IMR-90 (cell line): ENCODE measurements at regions not wholly inside any gene's neighbourhood (a gene's known extent, or its start where the extent isn't known, plus 50 kb on each side); places are given as distances from the start of the nearest gene placed in this dataset.

ENCODE experiments used
- ATAC-seq: fragments of 200-7000 bp; cut with Tn5 transposase; 2 replicates; pipeline ENCODE4 v1.9.1; 2020; ENCODE audit warnings: low read depth, mild to moderate bottlenecking, moderate library complexity
- BruUV-seq: library from RNA; stranded (reverse); fragments of 400-500 nt; replicated peaks from 2 replicates; lab custom pipeline; 2021; lab: Mats Ljungman, UMichigan
- CTCF ChIA-PET: fragments of 300-600 bp; formaldehyde crosslinking; extraction: SDS; loops from one replicate; lab custom pipeline; 2021; ENCODE audit warnings: antibody characterized with exemption; lab: Yijun Ruan, JAX
- POLR2A ChIA-PET: fragments of 300-600 bp; sonication (Branson Sonifier 250); formaldehyde crosslinking; loops from one replicate; lab custom pipeline; 2022; ENCODE audit warnings: antibody characterized with exemption; ENCODE audit not compliant: unreplicated experiment; lab: Charles Lee
- DNase-seq: peaks from one replicate; pipeline ENCODE4 v3.0.0; 2013
- H2AFZ ChIP-seq: replicated peaks from 2 replicates; pipeline ENCODE3; 2013; ENCODE audit warnings: low read length, mild to moderate bottlenecking; ENCODE audit not compliant: poor library complexity
- H2AK5ac ChIP-seq: 2 replicates; pipeline ENCODE4 v1.6.1; 2013; ENCODE audit warnings: low read depth, low read length, inconsistent platforms
- H2AK9ac ChIP-seq: replicated peaks from 2 replicates; pipeline ENCODE3; 2013; ENCODE audit warnings: mild to moderate bottlenecking, low read depth, low read length, moderate library complexity; ENCODE audit not compliant: poor library complexity
- H2BK120ac ChIP-seq: 2 replicates; pipeline ENCODE4 v1.6.1; 2013; ENCODE audit warnings: low read depth, low read length, inconsistent platforms
- H2BK15ac ChIP-seq: 3 replicates; pipeline ENCODE4 v1.6.1; 2013; ENCODE audit warnings: low read depth, low read length, inconsistent platforms
- H2BK20ac ChIP-seq: 2 replicates; pipeline ENCODE4 v1.6.1; 2013; ENCODE audit warnings: low read depth, mild to moderate bottlenecking, inconsistent platforms, low read length, moderate library complexity
- H2BK5ac ChIP-seq: 2 replicates; pipeline ENCODE4 v1.6.1; 2013; ENCODE audit warnings: mild to moderate bottlenecking, low read depth, low read length, inconsistent platforms; ENCODE audit not compliant: poor library complexity, severe bottlenecking
- H3K14ac ChIP-seq: replicated peaks from 2 replicates; pipeline ENCODE4 v1.6.1; 2013; ENCODE audit warnings: low read depth, low read length, inconsistent platforms
- H3K18ac ChIP-seq: 2 replicates; pipeline ENCODE4 v1.6.1; 2013; ENCODE audit warnings: low read depth, low read length, control low read depth
- H3K23ac ChIP-seq: 2 replicates; pipeline ENCODE4 v1.6.1; 2013; ENCODE audit warnings: low read depth, low read length, inconsistent platforms
- H3K27ac ChIP-seq: 2 replicates; pipeline ENCODE4 v1.5.1; 2013; ENCODE audit warnings: mild to moderate bottlenecking, control low read depth, low read length; ENCODE audit not compliant: insufficient read depth
- H3K27me3 ChIP-seq: 2 replicates; pipeline ENCODE4 v1.6.1; 2013; ENCODE audit warnings: low read length; ENCODE audit not compliant: control insufficient read depth, insufficient read depth
- H3K36me3 ChIP-seq: 2 replicates; pipeline ENCODE4 v1.6.1; 2013; ENCODE audit warnings: low read length, mixed read lengths; ENCODE audit not compliant: control insufficient read depth, insufficient read depth
- H3K4ac ChIP-seq: 2 replicates; pipeline ENCODE4 v1.6.1; 2013; ENCODE audit warnings: low read depth, low read length, inconsistent platforms
- H3K4me1 ChIP-seq: 2 replicates; pipeline ENCODE4 v1.6.1; 2013; ENCODE audit warnings: low read length, mixed read lengths; ENCODE audit not compliant: control insufficient read depth, insufficient read depth
- H3K4me2 ChIP-seq: 2 replicates; pipeline ENCODE4 v1.6.1; 2013; ENCODE audit warnings: low read depth, mild to moderate bottlenecking, control low read depth, low read length, moderate library complexity
- H3K4me3 ChIP-seq: 2 replicates; pipeline ENCODE4 v1.5.1; 2013; ENCODE audit warnings: low read depth, mild to moderate bottlenecking, control low read depth, low read length, moderate library complexity; ENCODE audit not compliant: insufficient read depth
- H3K56ac ChIP-seq: 2 replicates; pipeline ENCODE4 v1.6.1; 2013; ENCODE audit warnings: low read length, inconsistent platforms; ENCODE audit not compliant: insufficient read depth; ENCODE audit errors: extremely low read depth
- H3K79me1 ChIP-seq, 2 experiments: 2 replicates each; pipeline ENCODE4 v1.6.1; 2013; ENCODE audit warnings: low read length in 2 of 2, inconsistent platforms in 1 of 2, low read depth in 1 of 2
- H3K9ac ChIP-seq: 2 replicates; pipeline ENCODE4 v1.6.1; 2013; ENCODE audit warnings: low read depth, low read length, control low read depth
- H3K9me1 ChIP-seq: 2 replicates; pipeline ENCODE4 v1.6.1; 2013; ENCODE audit warnings: low read length, inconsistent platforms; ENCODE audit not compliant: insufficient read depth
- H3K9me3 ChIP-seq: 2 replicates; pipeline ENCODE4 v1.6.1; 2013; ENCODE audit warnings: low read length; ENCODE audit not compliant: control insufficient read depth, insufficient read depth
- H4K20me1 ChIP-seq: 2 replicates; pipeline ENCODE4 v1.6.1; 2013; ENCODE audit warnings: low read length, inconsistent platforms; ENCODE audit not compliant: insufficient read depth
- H4K5ac ChIP-seq: 2 replicates; pipeline ENCODE4 v1.6.1; 2013; ENCODE audit warnings: mild to moderate bottlenecking, low read depth, low read length, control low read depth
- H4K8ac ChIP-seq, 2 experiments: 2 replicates each; pipeline ENCODE4 v1.6.1; 2013; ENCODE audit warnings: low read depth in 2 of 2, low read length in 2 of 2, control low read depth in 1 of 2, inconsistent platforms in 1 of 2
- H4K91ac ChIP-seq: 2 replicates; pipeline ENCODE4 v1.6.1; 2013; ENCODE audit warnings: low read depth, low read length, inconsistent platforms; ENCODE audit not compliant: insufficient read depth
- BHLHE40 ChIP-seq: fragments of 150-350 bp; IDR thresholded peaks from 2 replicates; pipeline ENCODE4 v1.6.1; 2016; ENCODE audit warnings: mild to moderate bottlenecking, low read depth, low read length
- CEBPB ChIP-seq: IDR thresholded peaks from 2 replicates; pipeline ENCODE4 v1.6.1; 2012; ENCODE audit warnings: low read depth, low read length, improper control_type of control experiment
- FOS ChIP-seq: fragments of 150-350 bp; IDR thresholded peaks from 2 replicates; pipeline ENCODE4 v1.6.1; 2016; ENCODE audit warnings: low read depth, low read length
- MAFK ChIP-seq: IDR thresholded peaks from 2 replicates; pipeline ENCODE4 v1.6.1; 2012; ENCODE audit warnings: low read depth, low read length, improper control_type of control experiment
- MAZ ChIP-seq: IDR thresholded peaks from 2 replicates; pipeline ENCODE4 v1.6.1; 2012; ENCODE audit warnings: low read depth, mild to moderate bottlenecking, low read length, improper control_type of control experiment, moderate library complexity, borderline replicate concordance
- MXI1 ChIP-seq: IDR thresholded peaks from 2 replicates; pipeline ENCODE4 v1.6.1; 2012; ENCODE audit warnings: low read depth, mild to moderate bottlenecking, low read length, moderate library complexity, borderline replicate concordance
- NFE2L2 ChIP-seq: fragments of 150-350 bp; IDR thresholded peaks from 2 replicates; pipeline ENCODE4 v1.6.1; 2016; ENCODE audit warnings: low read depth, mild to moderate bottlenecking, low read length
- RAD21 ChIP-seq: IDR thresholded peaks from 2 replicates; pipeline ENCODE4 v1.6.1; 2012; ENCODE audit warnings: low read length, improper control_type of control experiment
- RFX5 ChIP-seq: IDR thresholded peaks from 2 replicates; pipeline ENCODE4 v1.8.0; 2012; ENCODE audit warnings: low read depth, mild to moderate bottlenecking, low read length, moderate library complexity
- SMC3 ChIP-seq: fragments of 150-350 bp; IDR thresholded peaks from 2 replicates; pipeline ENCODE4 v1.6.1; 2016; ENCODE audit warnings: low read depth, mild to moderate bottlenecking, antibody characterized with exemption, low read length, moderate library complexity
- USF2 ChIP-seq: fragments of 150-350 bp; IDR thresholded peaks from 2 replicates; pipeline ENCODE4 v1.6.1; 2017; ENCODE audit warnings: mild to moderate bottlenecking, antibody characterized with exemption, low read length, low read depth
- WGBS, 2 experiments: methylation state at CpG; one replicate each; pipeline versions ENCODE4 v1.1.5 to v1.1.7; 2013; ENCODE audit warnings: missing lambda C conversion rate in 2 of 2; ENCODE audit not compliant: insufficient read length in 1 of 2; ENCODE audit errors: extremely low coverage in 2 of 2; 5-methylcytosine and 5-hydroxymethylcytosine counted together
- dilution Hi-C: fragments of 300-500 bp; cut with HindIII; formaldehyde crosslinking; loops from one replicate; pipeline ENCODE4 v1.14.3; 2018; ENCODE audit warnings: low sequenced_read_pairs; ENCODE audit not compliant: unreplicated experiment
- in situ Hi-C: fragments of 300-500 bp; cut with MboI; formaldehyde crosslinking; loops from 3 replicates; pipeline ENCODE4 v1.14.3; 2019; ENCODE audit warnings: low sequenced_read_pairs, inconsistent platforms, mixed read lengths
- intact Hi-C: fragments of 100-400 bp; cut with micrococcal nuclease; formaldehyde crosslinking; loops from 2 replicates; pipeline ENCODE4 v1.10.0; 2022

- Histone ChIP-seq H3K27ac (no peak overlapping the region), H2AFZ (no peak overlapping the region), H3K4ac (no peak overlapping the region), H3K23ac (no peak overlapping the region), H2BK5ac (no peak overlapping the region), H4K20me1 (no peaks in the 10 kb centered on the region), H3K9ac (no peak overlapping the region), H3K36me3 (no peaks in the 10 kb centered on the region), H3K9me1 (no peaks in the 10 kb centered on the region), H3K4me1 (peaks cover 3% of the 10 kb centered on the region), H3K79me1 (no peaks in the 10 kb centered on the region), H3K9me3 (no peaks in the 10 kb centered on the region; the same call in 1 of the 2 replicates), H4K8ac (no peak overlapping the region), H2BK20ac (no peak overlapping the region), H4K91ac (no peak overlapping the region), H3K4me2 (no peak overlapping the region), H3K27me3 (no peaks in the 10 kb centered on the region; the same call in 1 of the 2 replicates), H2BK15ac (no peak overlapping the region), H2AK9ac (no peak overlapping the region), H3K14ac (no peak overlapping the region), H3K4me3 (no peak overlapping the region), H4K5ac (no peak overlapping the region), H2BK120ac (no peak overlapping the region; the same call in 1 of the 2 replicates), H3K18ac (no peak overlapping the region), H3K56ac (no peak overlapping the region), H2AK5ac (no peak overlapping the region)
- no TSS peak for BruUV-seq
- ChIA-PET POLR2A (no interaction called here), CTCF (no interaction called here)
- in situ Hi-C loops = no loop called here
- TF ChIP-seq FOS = no peak
- TF ChIP-seq CEBPB = no peak
- no peak for TF ChIP-seq BHLHE40
- TF ChIP-seq RFX5 = no peak
- no peak for TF ChIP-seq NFE2L2
- no peak for TF ChIP-seq RAD21
- TF ChIP-seq USF2 = no peak
- no peak for TF ChIP-seq MAFK
- no peak for TF ChIP-seq MAZ
- TF ChIP-seq SMC3 = no peak
- TF ChIP-seq MXI1 = no peak
- DNase-seq = peak; percentile 44
- dilution Hi-C loops = no loop called here
- intact Hi-C loops = no loop called here
- no peak for ATAC-seq
- 86% methylated on average over 1 of the region's 4 CpGs; no CpG with 5 or more reads in 1 of the 2 experiments for WGBS, 2 experiments
Observed at GRCh38 chr6:4342407-4343137, 207.2 kb upstream of the ECI2 start.
